ENCODE measurements at regions not wholly inside any gene's neighbourhood (a gene's known extent, or its start where the extent isn't known, plus 50 kb on each side); places are given as distances from the start of the nearest gene placed in this dataset.

GRCh38 chr2:225766431-225766830 lies 366.9 kb downstream of the NYAP2 start:
- TF ChIP-seq EZH2 (IDR thresholded peaks at IDR 0.05; ENCODE audit: borderline replicate concordance, low read depth, low read length, severe bottlenecking) = no peak
- no peak for TF ChIP-seq CTCF (IDR thresholded peaks at IDR 0.05; ENCODE audit: borderline replicate concordance, extremely low read depth, low read length, poor library complexity, severe bottlenecking)
- H3K9me3 ChIP-seq (ENCODE audit: insufficient read depth, low read length, severe bottlenecking) = no peaks in the 10 kb centered on the region
- H3K79me2 ChIP-seq (ENCODE audit: insufficient read depth, low read length) = no peaks in the 10 kb centered on the region
- no peaks in the 10 kb centered on the region for H3K36me3 ChIP-seq (ENCODE audit: insufficient read depth, low read length)
- no peaks in the 10 kb centered on the region for H3K27me3 ChIP-seq (ENCODE audit: insufficient read depth, low read length, poor library complexity)
- H2AFZ ChIP-seq (ENCODE audit: low read depth, low read length) = no peak overlapping the region
- H4K20me1 ChIP-seq (ENCODE audit: insufficient read depth, low read length) = no peaks in the 10 kb centered on the region
- H3K4me2 ChIP-seq (ENCODE audit: insufficient read depth, low read length) = no peak overlapping the region
- H3K4me3 ChIP-seq (ENCODE audit: low read depth in 1 of 2, low read length in 2 of 2) = no peak overlapping the region
- no peak for DNase-seq
- H3K27ac ChIP-seq (ENCODE audit: low read length) = no peak overlapping the region
- no peak overlapping the region for H3K9ac ChIP-seq (ENCODE audit: low read depth, low read length)
- H3K4me1 ChIP-seq (ENCODE audit: insufficient read depth, low read length) = no peaks in the 10 kb centered on the region
- ATAC-seq (ENCODE audit: insufficient read depth, low read depth) = no peak

GRCh38 chr2:225765820-225766219 lies 366.3 kb downstream of the NYAP2 start:
- Histone ChIP-seq H3K4me2 (ENCODE audit: insufficient read depth, low read length) (no peak overlapping the region), H3K27me3 (ENCODE audit: insufficient read depth, low read length, poor library complexity) (no peaks in the 10 kb centered on the region), H2AFZ (ENCODE audit: low read depth, low read length) (no peak overlapping the region), H4K20me1 (ENCODE audit: insufficient read depth, low read length) (no peaks in the 10 kb centered on the region), H3K9me3 (ENCODE audit: insufficient read depth, low read length, severe bottlenecking) (no peaks in the 10 kb centered on the region), H3K4me1 (ENCODE audit: insufficient read depth, low read length) (no peaks in the 10 kb centered on the region), H3K79me2 (ENCODE audit: insufficient read depth, low read length) (no peaks in the 10 kb centered on the region), H3K9ac (ENCODE audit: low read depth, low read length) (no peak overlapping the region), H3K4me3 (ENCODE audit: low read depth in 1 of 2, low read length in 2 of 2) (no peak overlapping the region), H3K27ac (ENCODE audit: low read length) (no peak overlapping the region), H3K36me3 (ENCODE audit: insufficient read depth, low read length) (no peaks in the 10 kb centered on the region)
- ATAC-seq (ENCODE audit: insufficient read depth, low read depth) (no peak), DNase-seq (no peak)
- TF ChIP-seq EZH2 (IDR thresholded peaks at IDR 0.05; ENCODE audit: borderline replicate concordance, low read depth, low read length, severe bottlenecking) (no peak), CTCF (IDR thresholded peaks at IDR 0.05; ENCODE audit: borderline replicate concordance, extremely low read depth, low read length, poor library complexity, severe bottlenecking) (no peak)

- Histone ChIP-seq H3K27me3 (ENCODE audit: insufficient read depth, low read length, poor library complexity) (no peaks in the 10 kb centered on the region), H3K4me3 (ENCODE audit: low read depth in 1 of 2, low read length in 2 of 2) (no peak overlapping the region), H4K20me1 (ENCODE audit: insufficient read depth, low read length) (no peaks in the 10 kb centered on the region), H3K27ac (ENCODE audit: low read length) (no peak overlapping the region), H2AFZ (ENCODE audit: low read depth, low read length) (no peak overlapping the region), H3K9me3 (ENCODE audit: insufficient read depth, low read length, severe bottlenecking) (no peaks in the 10 kb centered on the region), H3K9ac (ENCODE audit: low read depth, low read length) (no peak overlapping the region), H3K79me2 (ENCODE audit: insufficient read depth, low read length) (no peaks in the 10 kb centered on the region), H3K36me3 (ENCODE audit: insufficient read depth, low read length) (no peaks in the 10 kb centered on the region), H3K4me1 (ENCODE audit: insufficient read depth, low read length) (no peaks in the 10 kb centered on the region), H3K4me2 (ENCODE audit: insufficient read depth, low read length) (no peak overlapping the region)
- DNase-seq (no peak), ATAC-seq (ENCODE audit: insufficient read depth, low read depth) (no peak)
- TF ChIP-seq CTCF (IDR thresholded peaks at IDR 0.05; ENCODE audit: borderline replicate concordance, extremely low read depth, low read length, poor library complexity, severe bottlenecking) = no peak
Measured at GRCh38 chr2:225764346-225764745, 364.8 kb downstream of the NYAP2 start.

- ATAC-seq (ENCODE audit: insufficient read depth, low read depth) (no peak), DNase-seq (no peak)
- Histone ChIP-seq H3K27me3 (ENCODE audit: insufficient read depth, low read length, poor library complexity) (no peaks in the 10 kb centered on the region), H4K20me1 (ENCODE audit: insufficient read depth, low read length) (no peaks in the 10 kb centered on the region), H3K27ac (ENCODE audit: low read length) (no peak overlapping the region), H3K9me3 (ENCODE audit: insufficient read depth, low read length, severe bottlenecking) (no peaks in the 10 kb centered on the region), H3K4me3 (ENCODE audit: low read depth in 1 of 2, low read length in 2 of 2) (no peak overlapping the region), H3K36me3 (ENCODE audit: insufficient read depth, low read length) (no peaks in the 10 kb centered on the region), H2AFZ (ENCODE audit: low read depth, low read length) (no peak overlapping the region), H3K4me2 (ENCODE audit: insufficient read depth, low read length) (no peak overlapping the region), H3K9ac (ENCODE audit: low read depth, low read length) (no peak overlapping the region), H3K79me2 (ENCODE audit: insufficient read depth, low read length) (no peaks in the 10 kb centered on the region), H3K4me1 (ENCODE audit: insufficient read depth, low read length) (no peaks in the 10 kb centered on the region)
- no peak for TF ChIP-seq EZH2 (IDR thresholded peaks at IDR 0.05; ENCODE audit: borderline replicate concordance, low read depth, low read length, severe bottlenecking)
- TF ChIP-seq CTCF (IDR thresholded peaks at IDR 0.05; ENCODE audit: borderline replicate concordance, extremely low read depth, low read length, poor library complexity, severe bottlenecking) = no peak
Measured at GRCh38 chr2:225763711-225764110, 364.2 kb downstream of the NYAP2 start.
